ENCODE measurements at regions not wholly inside any gene's neighbourhood (a gene's known extent, or its start where the extent isn't known, plus 50 kb on each side); places are given as distances from the start of the nearest gene placed in this dataset.

DNA sequence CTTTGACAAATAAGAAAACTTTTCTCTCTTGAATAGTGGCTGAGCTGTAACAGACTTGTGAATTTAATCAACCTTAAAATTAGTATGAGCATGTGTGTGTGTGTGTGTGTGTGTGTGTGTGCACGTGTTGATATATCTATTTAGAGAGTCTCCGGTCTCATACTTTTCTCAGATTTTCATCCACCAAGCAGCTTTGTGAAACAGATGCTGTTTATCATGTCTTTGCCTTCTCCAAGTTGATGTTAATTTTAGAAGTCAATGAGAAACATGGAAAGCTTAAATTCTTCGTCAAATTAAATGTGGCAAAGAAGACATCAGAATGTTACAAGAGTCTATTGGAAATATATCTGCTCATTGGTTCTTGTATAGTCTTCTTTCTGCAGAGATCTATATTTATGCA is 839.2 kb upstream of the CELF2 start:
- H3K4me3 ChIP-seq (ENCODE audit: low read depth, low read length), result no peak overlapping the region
- DNase-seq (ENCODE audit: low read depth), result no peak
- TF ChIP-seq, protein P1, sequence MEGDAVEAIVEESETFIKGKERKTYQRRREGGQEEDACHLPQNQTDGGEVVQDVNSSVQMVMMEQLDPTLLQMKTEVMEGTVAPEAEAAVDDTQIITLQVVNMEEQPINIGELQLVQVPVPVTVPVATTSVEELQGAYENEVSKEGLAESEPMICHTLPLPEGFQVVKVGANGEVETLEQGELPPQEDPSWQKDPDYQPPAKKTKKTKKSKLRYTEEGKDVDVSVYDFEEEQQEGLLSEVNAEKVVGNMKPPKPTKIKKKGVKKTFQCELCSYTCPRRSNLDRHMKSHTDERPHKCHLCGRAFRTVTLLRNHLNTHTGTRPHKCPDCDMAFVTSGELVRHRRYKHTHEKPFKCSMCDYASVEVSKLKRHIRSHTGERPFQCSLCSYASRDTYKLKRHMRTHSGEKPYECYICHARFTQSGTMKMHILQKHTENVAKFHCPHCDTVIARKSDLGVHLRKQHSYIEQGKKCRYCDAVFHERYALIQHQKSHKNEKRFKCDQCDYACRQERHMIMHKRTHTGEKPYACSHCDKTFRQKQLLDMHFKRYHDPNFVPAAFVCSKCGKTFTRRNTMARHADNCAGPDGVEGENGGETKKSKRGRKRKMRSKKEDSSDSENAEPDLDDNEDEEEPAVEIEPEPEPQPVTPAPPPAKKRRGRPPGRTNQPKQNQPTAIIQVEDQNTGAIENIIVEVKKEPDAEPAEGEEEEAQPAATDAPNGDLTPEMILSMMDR (IDR thresholded peaks at IDR 0.05; ENCODE audit: insufficient read depth, low read depth, low read length), result no peak

DNA sequence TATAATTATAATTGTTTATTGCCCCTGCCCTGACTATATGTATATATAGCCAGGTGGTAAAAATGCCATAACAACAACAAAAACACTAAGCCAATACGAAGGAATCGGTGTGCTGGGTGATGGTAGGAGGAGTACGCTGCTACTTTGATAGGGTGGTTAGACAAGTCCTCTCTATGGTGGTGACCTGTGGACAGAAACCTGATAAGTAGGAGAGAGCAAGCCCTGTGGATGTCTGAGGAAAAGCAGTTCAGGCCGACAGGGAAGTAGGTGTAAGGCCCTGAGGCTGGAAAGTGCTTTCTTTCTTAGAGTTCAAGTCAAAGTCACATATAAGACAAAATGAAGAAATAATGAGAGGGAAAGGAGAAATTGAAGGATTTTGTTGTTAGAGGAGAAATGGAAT is 823.8 kb upstream of the CELF2 start:
- TF ChIP-seq, protein P1 (IDR thresholded peaks at IDR 0.05; ENCODE audit: insufficient read depth, low read depth, low read length), result no peak
- H3K4me3 ChIP-seq (ENCODE audit: low read depth, low read length), result no peak overlapping the region

DNA sequence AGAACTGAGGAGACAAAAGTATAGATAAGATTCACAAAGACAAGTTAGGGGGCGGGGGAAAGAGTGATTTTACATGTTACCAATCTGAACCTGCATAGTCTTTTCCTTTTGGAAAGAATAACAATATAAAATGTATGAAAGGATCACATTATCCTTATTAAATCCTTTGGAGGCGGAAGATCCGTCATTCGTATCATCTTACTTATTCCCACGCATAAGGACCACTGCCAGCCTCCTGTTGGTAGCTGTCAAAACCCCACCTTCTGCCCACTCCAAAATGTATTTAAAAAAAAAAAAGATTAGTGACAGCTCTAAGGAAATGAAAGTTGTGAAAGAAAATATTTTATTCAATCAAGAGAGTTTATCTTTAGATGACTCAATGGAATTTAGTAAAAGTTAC is 821.0 kb upstream of the CELF2 start:
- no peak for DNase-seq (ENCODE audit: low read depth)
- H3K4me3 ChIP-seq (ENCODE audit: low read depth, low read length), result no peak overlapping the region
- TF ChIP-seq, protein P1 (IDR thresholded peaks at IDR 0.05; ENCODE audit: insufficient read depth, low read depth, low read length), result no peak

More for the DNA sequence above, 823.8 kb upstream of the CELF2 start:
- DNase-seq (ENCODE audit: low read depth), result no peak

DNA sequence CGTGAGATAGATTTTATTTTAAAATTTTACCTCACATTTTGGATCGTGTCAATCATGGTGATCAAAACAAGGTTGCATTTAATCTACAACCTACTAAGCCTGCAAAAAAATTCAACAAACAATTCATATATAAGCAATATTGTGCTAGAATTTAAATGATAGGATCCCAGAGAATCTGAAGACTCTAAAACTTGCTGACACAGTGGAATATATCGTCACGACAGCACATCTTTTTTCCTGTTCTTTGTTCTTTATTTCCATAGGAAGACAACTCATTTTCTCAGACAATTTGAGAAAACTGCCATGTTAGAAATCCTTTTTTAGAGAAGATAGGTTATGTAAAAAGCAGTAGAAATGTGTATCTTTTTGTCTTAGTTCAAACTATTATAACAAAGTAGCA is 820.2 kb upstream of the CELF2 start:
- DNase-seq (ENCODE audit: low read depth), result no peak
- TF ChIP-seq, protein P1 (IDR thresholded peaks at IDR 0.05; ENCODE audit: insufficient read depth, low read depth, low read length), result no peak
- no peak overlapping the region for H3K4me3 ChIP-seq (ENCODE audit: low read depth, low read length)

DNA sequence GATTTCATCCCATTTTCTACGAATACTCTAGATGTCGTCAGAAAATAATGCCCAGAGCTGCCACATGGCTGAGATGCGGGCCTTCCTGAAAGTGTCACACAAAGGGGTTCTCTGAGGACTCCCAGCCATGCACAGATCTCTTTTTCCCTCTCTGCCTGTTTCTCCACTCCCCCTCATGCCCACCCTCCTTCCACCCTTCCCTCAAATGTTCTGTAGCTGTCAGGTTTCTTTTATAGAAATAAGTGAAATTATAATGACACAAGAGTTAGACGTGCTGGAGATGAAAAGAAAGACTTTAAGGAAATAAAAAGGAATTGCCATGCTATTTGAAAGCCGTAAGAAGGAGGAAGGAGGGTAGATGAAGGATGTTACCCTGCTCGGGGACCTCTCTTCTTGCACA is 819.3 kb upstream of the CELF2 start:
- TF ChIP-seq, protein P1 (IDR thresholded peaks at IDR 0.05; ENCODE audit: insufficient read depth, low read depth, low read length), result no peak
- H3K4me3 ChIP-seq (ENCODE audit: low read depth, low read length), result no peak overlapping the region
- DNase-seq (ENCODE audit: low read depth), result no peak

DNA sequence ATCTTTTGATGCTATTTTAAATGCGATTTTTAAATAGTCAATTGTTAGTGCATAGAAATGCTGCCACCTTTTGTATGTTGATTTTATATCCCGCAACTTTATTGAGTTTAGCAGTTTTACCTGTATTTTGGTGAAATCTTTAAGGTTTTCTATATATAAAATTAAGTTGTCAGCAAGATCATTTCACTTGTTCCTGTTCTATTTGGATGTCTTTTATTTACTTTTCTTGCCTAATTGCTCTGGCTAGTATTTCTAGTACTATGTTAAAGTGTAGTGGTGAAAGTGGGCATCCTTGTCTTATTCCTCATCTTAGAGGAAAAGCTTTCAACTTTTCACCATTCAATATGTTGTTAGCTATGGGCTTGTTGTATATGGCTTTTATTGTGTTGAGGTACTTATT is 813.3 kb upstream of the CELF2 start:
- DNase-seq (ENCODE audit: low read depth), result no peak
- H3K4me3 ChIP-seq (ENCODE audit: low read depth, low read length), result no peak overlapping the region
- TF ChIP-seq, protein P1 (IDR thresholded peaks at IDR 0.05; ENCODE audit: insufficient read depth, low read depth, low read length), result no peak

DNA sequence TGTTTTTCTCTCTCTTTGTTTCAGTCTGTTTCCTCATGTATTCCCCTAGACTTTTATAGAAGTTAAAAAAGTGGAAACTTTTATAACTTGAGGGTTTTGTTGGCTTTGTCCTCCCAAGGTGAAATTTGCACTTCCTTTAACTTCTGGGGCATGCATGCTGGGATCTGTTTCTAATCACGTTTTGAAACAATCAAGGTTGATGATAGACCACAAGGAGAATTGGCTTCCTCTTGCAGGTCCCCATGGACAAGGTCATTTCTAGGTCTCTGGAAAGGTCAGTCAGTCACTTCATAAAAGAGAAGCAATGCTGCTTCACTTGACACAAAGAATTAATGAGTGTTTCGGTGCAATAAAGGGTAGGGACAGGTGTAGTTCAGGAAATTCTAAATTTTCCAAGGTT is 811.8 kb upstream of the CELF2 start:
- no peak for DNase-seq (ENCODE audit: low read depth)
- TF ChIP-seq, protein P1 (IDR thresholded peaks at IDR 0.05; ENCODE audit: insufficient read depth, low read depth, low read length), result no peak
- H3K4me3 ChIP-seq (ENCODE audit: low read depth, low read length), result no peak overlapping the region
